Adrenal gland (tissue), 9 donors: ENCODE measurements at regions not wholly inside any gene's neighbourhood (a gene's known extent, or its start where the extent isn't known, plus 50 kb on each side); places are given as distances from the start of the nearest gene placed in this dataset.

Experiments
- DNase-seq, 7 donors: peaks; one replicate each; pipeline ENCODE4 v3.0.0-alpha.2; 2019 to 2020
- H3K27ac ChIP-seq, 5 donors: fragments of 200-600 bp; sonication (generic) in 4 of 5; 1 replicate in 3 of 5; 2 replicates in 2 of 5; pipeline versions ENCODE4 v1.5.1 to v1.8.0; 2016 to 2020; ENCODE audit warnings: mild to moderate bottlenecking in 1 of 5
- H3K27me3 ChIP-seq: fragments of 200-600 bp; 2 replicates; pipeline ENCODE4 v1.8.0; 2021
- H3K36me3 ChIP-seq, 2 donors: fragments of 200-600 bp; replicated peaks in 1 of 2; 1 replicate in 1 of 2; 2 replicates in 1 of 2; pipeline versions ENCODE4 v1.5.1 to v1.8.0; 2018 to 2022
- H3K4me1 ChIP-seq, 2 donors: fragments of 200-600 bp; replicated peaks in 1 of 2; 1 replicate in 1 of 2; 2 replicates in 1 of 2; pipeline versions ENCODE4 v1.5.1 to v1.8.0; 2018 to 2021
- H3K4me3 ChIP-seq, 4 donors: fragments of 200-600 bp; sonication (generic) in 3 of 4; one replicate each; pipeline ENCODE4 v1.5.1; 2016 to 2018
- H3K9me3 ChIP-seq, 3 donors: fragments of 200-600 bp; sonication (generic) in 1 of 3; replicated peaks in 1 of 3; 1 replicate in 2 of 3; 2 replicates in 1 of 3; pipeline versions ENCODE4 v1.5.1 to v1.8.0; 2016 to 2021
- CTCF ChIP-seq, 6 experiments: fragments of 450-650 bp in 4 of 6; fragments of 200-600 bp in 2 of 6; sonication (generic) in 1 of 6; IDR thresholded peaks; 1 replicate in 5 of 6; 2 replicates in 1 of 6; pipeline versions ENCODE4 v1.5.1 to v1.8.0; 2016 to 2021; ENCODE audit warnings: antibody characterized with exemption in 6 of 6, mild to moderate bottlenecking in 2 of 6, moderate library complexity in 1 of 6
- POLR2A ChIP-seq, 2 donors: fragments of 450-650 bp; IDR thresholded peaks; one replicate each; pipeline ENCODE4 v1.6.1; 2017; ENCODE audit warnings: antibody characterized with exemption in 2 of 2, mild to moderate bottlenecking in 2 of 2, moderate library complexity in 1 of 2
- WGBS, 4 donors: extraction: QIAGEN DNeasy Blood & Tissue Kit in 2 of 4; methylation state at CpG; one replicate each; pipeline versions ENCODE4 v1.1.5 to v1.1.7; 2013 to 2017; 5-methylcytosine and 5-hydroxymethylcytosine counted together
- intact Hi-C, 2 donors: fragments of 100-400 bp; cut with DNase I; formaldehyde crosslinking; loops; one replicate each; pipeline versions ENCODE4 v1.14.1 to v1.15.0; 2022 to 2023
- donor health status: healthy with polysubstance abuse.
- donor health status: Bipolar disorder and iron deficiency.
- donor health status: DM: yes; HTN: yes; CAD: no.
- donor health status: DM: no; HTN: no; CAD: no.
- donor health status: DM: no; HTN: no; CAD: no.

GRCh38 chr9:82334286-82334685 lies 345.7 kb downstream of the SPATA31D1 start:
- H3K4me3 ChIP-seq = no peak overlapping the region
- DNase-seq = no peak
- H3K4me1 ChIP-seq = no peaks in the 10 kb centered on the region
- H3K27ac ChIP-seq = no peak overlapping the region
- H3K36me3 ChIP-seq = no peaks in the 10 kb centered on the region
- H3K9me3 ChIP-seq = no peaks in the 10 kb centered on the region
- H3K27me3 ChIP-seq = no peaks in the 10 kb centered on the region
- intact Hi-C loops = no loop called here
- TF ChIP-seq CTCF (IDR thresholded peaks at IDR 0.05) (no peak), POLR2A (IDR thresholded peaks at IDR 0.05) (no peak)

GRCh38 chr9:82337351-82337750 lies 348.8 kb downstream of the SPATA31D1 start:
- TF ChIP-seq POLR2A (IDR thresholded peaks at IDR 0.05) (no peak), CTCF (IDR thresholded peaks at IDR 0.05) (no peak)
- intact Hi-C loops = no loop called here
- Histone ChIP-seq H3K27ac (no peak overlapping the region), H3K4me1 (no peaks in the 10 kb centered on the region), H3K27me3 (no peaks in the 10 kb centered on the region), H3K4me3 (no peak overlapping the region), H3K9me3 (no peaks in the 10 kb centered on the region), H3K36me3 (no peaks in the 10 kb centered on the region)
- DNase-seq = no peak

GRCh38 chr9:82342046-82342445 lies 353.5 kb downstream of the SPATA31D1 start:
- DNase-seq = no peak
- intact Hi-C loops = no loop called here
- Histone ChIP-seq H3K9me3 (no peaks in the 10 kb centered on the region), H3K36me3 (no peaks in the 10 kb centered on the region), H3K27ac (no peak overlapping the region), H3K27me3 (no peaks in the 10 kb centered on the region), H3K4me3 (no peak overlapping the region), H3K4me1 (no peaks in the 10 kb centered on the region)
- no peak for TF ChIP-seq CTCF (IDR thresholded peaks at IDR 0.05)
- no peak for TF ChIP-seq POLR2A (IDR thresholded peaks at IDR 0.05)
- WGBS, 4 donors = 55 to 74% (median 58%) methylated on average over 2 of the region's 2 CpGs

GRCh38 chr9:82346040-82346439 lies 357.5 kb downstream of the SPATA31D1 start:
- H3K4me1 ChIP-seq = no peaks in the 10 kb centered on the region
- H3K36me3 ChIP-seq = no peaks in the 10 kb centered on the region
- DNase-seq = no peak
- WGBS, 4 donors = 61 to 82% (median 71%) methylated on average over 2 of the region's 2 CpGs
- no peaks in the 10 kb centered on the region for H3K27me3 ChIP-seq
- H3K9me3 ChIP-seq = no peaks in the 10 kb centered on the region
- intact Hi-C loops = no loop called here
- TF ChIP-seq POLR2A (IDR thresholded peaks at IDR 0.05) = no peak
- no peak for TF ChIP-seq CTCF (IDR thresholded peaks at IDR 0.05)
- H3K4me3 ChIP-seq = no peak overlapping the region
- H3K27ac ChIP-seq = no peak overlapping the region
